ENCODE measurements at regions not wholly inside any gene's neighbourhood (a gene's known extent, or its start where the extent isn't known, plus 50 kb on each side); places are given as distances from the start of the nearest gene placed in this dataset.

GRCh38 chr3:165513715-165514701 is 317.8 kb upstream of the SLITRK3 start:
- no peak overlapping the region for H3K4me3 ChIP-seq (replicated peaks; ENCODE audit: low read depth, low read length)
- TF ChIP-seq CTCF (IDR thresholded peaks at IDR 0.05; ENCODE audit: low read depth, low read length, missing control alignments) = no peak
- no peak for DNase-seq (ENCODE audit: extremely low read depth, low read depth)

- no peak for TF ChIP-seq CTCF (IDR thresholded peaks at IDR 0.05; ENCODE audit: low read depth, low read length, missing control alignments)
- no peak for DNase-seq (ENCODE audit: extremely low read depth, low read depth)
Measured at GRCh38 chr3:165507576-165507975, 311.4 kb upstream of the SLITRK3 start.

GRCh38 chr3:165507060-165507459 is 310.9 kb upstream of the SLITRK3 start:
- no peak for TF ChIP-seq CTCF (IDR thresholded peaks at IDR 0.05; ENCODE audit: low read depth, low read length, missing control alignments)
- H3K4me3 ChIP-seq (replicated peaks; ENCODE audit: low read depth, low read length) = no peak overlapping the region
- DNase-seq (ENCODE audit: extremely low read depth, low read depth) = no peak

More at GRCh38 chr3:165507576-165507975, 311.4 kb upstream of the SLITRK3 start:
- H3K4me3 ChIP-seq (replicated peaks; ENCODE audit: low read depth, low read length) = no peak overlapping the region

GRCh38 chr3:165505657-165506056 is 309.5 kb upstream of the SLITRK3 start:
- no peak overlapping the region for H3K4me3 ChIP-seq (replicated peaks; ENCODE audit: low read depth, low read length)
- DNase-seq (ENCODE audit: extremely low read depth, low read depth) = no peak
- TF ChIP-seq CTCF (IDR thresholded peaks at IDR 0.05; ENCODE audit: low read depth, low read length, missing control alignments) = no peak

- DNase-seq (ENCODE audit: extremely low read depth, low read depth) = no peak
- no peak overlapping the region for H3K4me3 ChIP-seq (replicated peaks; ENCODE audit: low read depth, low read length)
- no peak for TF ChIP-seq CTCF (IDR thresholded peaks at IDR 0.05; ENCODE audit: low read depth, low read length, missing control alignments)
Measured at GRCh38 chr3:165504554-165504953, 308.4 kb upstream of the SLITRK3 start.

GRCh38 chr3:165503825-165504224 is 307.6 kb upstream of the SLITRK3 start:
- TF ChIP-seq CTCF (IDR thresholded peaks at IDR 0.05; ENCODE audit: low read depth, low read length, missing control alignments) = no peak
- no peak overlapping the region for H3K4me3 ChIP-seq (replicated peaks; ENCODE audit: low read depth, low read length)
- no peak for DNase-seq (ENCODE audit: extremely low read depth, low read depth)
